ENCODE measurements at regions not wholly inside any gene's neighbourhood (a gene's known extent, or its start where the extent isn't known, plus 50 kb on each side); places are given as distances from the start of the nearest gene placed in this dataset.

DNA sequence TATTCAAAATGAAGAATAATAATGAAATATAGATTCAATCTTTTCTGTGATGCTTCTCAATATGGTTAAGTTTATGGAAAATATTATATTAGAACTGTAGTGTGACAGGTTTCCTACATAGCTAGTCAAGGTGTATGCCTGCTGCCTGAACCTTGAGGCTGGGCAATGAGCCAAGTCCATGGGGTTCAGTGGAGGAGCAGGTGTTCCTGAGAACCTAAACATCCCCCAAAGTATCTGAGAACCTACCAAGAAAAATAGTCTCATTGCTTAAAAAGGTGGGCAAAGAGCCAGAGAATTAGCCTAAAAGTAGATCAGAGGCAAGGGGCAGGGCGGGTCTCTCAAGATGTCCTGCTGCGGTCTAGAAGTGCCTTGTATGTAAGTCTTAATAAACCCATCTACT is 185.9 kb upstream of the SPHKAP start:
- TF ChIP-seq EZH2 (IDR thresholded peaks at IDR 0.05; ENCODE audit: low read length, missing control alignments), result no peak
- TF ChIP-seq, protein P1, sequence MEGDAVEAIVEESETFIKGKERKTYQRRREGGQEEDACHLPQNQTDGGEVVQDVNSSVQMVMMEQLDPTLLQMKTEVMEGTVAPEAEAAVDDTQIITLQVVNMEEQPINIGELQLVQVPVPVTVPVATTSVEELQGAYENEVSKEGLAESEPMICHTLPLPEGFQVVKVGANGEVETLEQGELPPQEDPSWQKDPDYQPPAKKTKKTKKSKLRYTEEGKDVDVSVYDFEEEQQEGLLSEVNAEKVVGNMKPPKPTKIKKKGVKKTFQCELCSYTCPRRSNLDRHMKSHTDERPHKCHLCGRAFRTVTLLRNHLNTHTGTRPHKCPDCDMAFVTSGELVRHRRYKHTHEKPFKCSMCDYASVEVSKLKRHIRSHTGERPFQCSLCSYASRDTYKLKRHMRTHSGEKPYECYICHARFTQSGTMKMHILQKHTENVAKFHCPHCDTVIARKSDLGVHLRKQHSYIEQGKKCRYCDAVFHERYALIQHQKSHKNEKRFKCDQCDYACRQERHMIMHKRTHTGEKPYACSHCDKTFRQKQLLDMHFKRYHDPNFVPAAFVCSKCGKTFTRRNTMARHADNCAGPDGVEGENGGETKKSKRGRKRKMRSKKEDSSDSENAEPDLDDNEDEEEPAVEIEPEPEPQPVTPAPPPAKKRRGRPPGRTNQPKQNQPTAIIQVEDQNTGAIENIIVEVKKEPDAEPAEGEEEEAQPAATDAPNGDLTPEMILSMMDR (conservative IDR thresholded peaks at IDR 0.05 in 1 of 2, IDR thresholded peaks at IDR 0.05 in 1 of 2; ENCODE audit: low read depth in 1 of 2, low read length in 2 of 2), result no peak
